GM23338 (cell line): ENCODE measurements at regions not wholly inside any gene's neighbourhood (a gene's known extent, or its start where the extent isn't known, plus 50 kb on each side); places are given as distances from the start of the nearest gene placed in this dataset.

Experiments
- ATAC-seq: fragments of 200-7000 bp; cut with Tn5 transposase; 3 replicates; pipeline ENCODE4 v1.9.1; 2020
- DNase-seq: peaks from one replicate; pipeline ENCODE4 v3.0.0-alpha.2; 2015; ENCODE audit warnings: low spot score
- H2AFZ ChIP-seq: fragments of 200-600 bp; sonication (generic); 2 replicates; pipeline ENCODE4 v1.8.0; 2016; ENCODE audit warnings: antibody characterized with exemption, mild to moderate bottlenecking, moderate library complexity
- H3F3A ChIP-seq: fragments of 200-600 bp; sonication (generic); replicated peaks from 2 replicates; pipeline ENCODE4 v1.8.0; 2017; ENCODE audit warnings: antibody characterized with exemption, mixed run types, low read depth
- H3K27ac ChIP-seq: fragments of 200-600 bp; sonication (generic); 2 replicates; pipeline ENCODE4 v1.6.1; 2016; ENCODE audit warnings: low read depth
- H3K27me3 ChIP-seq: fragments of 200-600 bp; sonication (generic); 2 replicates; pipeline ENCODE4 v1.8.0; 2016; ENCODE audit warnings: mild to moderate bottlenecking, mixed run types, moderate library complexity; ENCODE audit not compliant: insufficient read depth
- H3K36me3 ChIP-seq: fragments of 200-600 bp; sonication (generic); 2 replicates; pipeline ENCODE4 v1.8.0; 2016; ENCODE audit warnings: mild to moderate bottlenecking; ENCODE audit not compliant: insufficient read depth
- H3K4me1 ChIP-seq: fragments of 200-600 bp; sonication (generic); 2 replicates; pipeline ENCODE4 v1.8.0; 2016; ENCODE audit warnings: mild to moderate bottlenecking, moderate library complexity; ENCODE audit not compliant: insufficient read depth
- H3K4me2 ChIP-seq: fragments of 200-600 bp; sonication (generic); 2 replicates; pipeline ENCODE4 v1.7.1; 2017; ENCODE audit warnings: mixed run types
- H3K4me3 ChIP-seq: fragments of 200-600 bp; sonication (generic); 2 replicates; pipeline ENCODE4 v1.6.1; 2016; ENCODE audit warnings: mixed run types
- H3K79me2 ChIP-seq: fragments of 200-600 bp; sonication (generic); replicated peaks from 2 replicates; pipeline ENCODE4 v1.8.0; 2017; ENCODE audit warnings: mild to moderate bottlenecking; ENCODE audit not compliant: insufficient read depth
- H3K9me2 ChIP-seq: fragments of 200-600 bp; sonication (generic); 2 replicates; pipeline ENCODE4 v1.8.0; 2017; ENCODE audit not compliant: insufficient read depth
- H4K20me1 ChIP-seq: fragments of 200-600 bp; sonication (generic); replicated peaks from 2 replicates; pipeline ENCODE4 v1.8.0; 2017; ENCODE audit warnings: mild to moderate bottlenecking; ENCODE audit not compliant: insufficient read depth
- H3K27ac Mint-ChIP-seq: 2 replicates; pipeline ENCODE4 v1.8.0; 2020; ENCODE audit warnings: inconsistent platforms, mild to moderate bottlenecking, moderate library complexity, mixed read lengths
- H3K27me3 Mint-ChIP-seq: 3 replicates; pipeline ENCODE4 v1.8.0; 2022; ENCODE audit warnings: low read depth, mild to moderate bottlenecking, moderate library complexity, mixed read lengths, inconsistent platforms; ENCODE audit not compliant: insufficient read depth, poor library complexity
- H3K36me3 Mint-ChIP-seq: 3 replicates; pipeline ENCODE4 v1.8.0; 2021; ENCODE audit warnings: low read depth, mild to moderate bottlenecking, inconsistent platforms, moderate library complexity, mixed read lengths
- H3K4me1 Mint-ChIP-seq: 3 replicates; pipeline ENCODE4 v1.8.0; 2020; ENCODE audit warnings: mild to moderate bottlenecking, inconsistent platforms, mixed read lengths
- H3K4me3 Mint-ChIP-seq: 3 replicates; pipeline ENCODE4 v1.8.0; 2021; ENCODE audit warnings: moderate library complexity, mild to moderate bottlenecking, inconsistent platforms, mixed read lengths
- H3K9me3 Mint-ChIP-seq: 3 replicates; pipeline ENCODE4 v1.8.0; 2020; ENCODE audit warnings: moderate library complexity, mild to moderate bottlenecking, inconsistent platforms, mixed read lengths
- CREB1 ChIP-seq: fragments of 250-450 bp; sonication (Bioruptor Pico); IDR thresholded peaks from 2 replicates; pipeline ENCODE4 v1.5.0; 2020; ENCODE audit warnings: low read depth, mild to moderate bottlenecking, moderate library complexity
- EZH2 ChIP-seq: fragments of 200-600 bp; sonication (generic); IDR thresholded peaks from one replicate; pipeline ENCODE4 v1.8.0; 2017; ENCODE audit warnings: antibody characterized with exemption, mild to moderate bottlenecking, low read depth; ENCODE audit not compliant: unreplicated experiment
- EZH2phosphoT487 ChIP-seq: fragments of 200-600 bp; sonication (generic); IDR thresholded peaks from one replicate; pipeline ENCODE4 v1.8.1; 2018; ENCODE audit warnings: antibody characterized with exemption; ENCODE audit not compliant: unreplicated experiment
- JUNB ChIP-seq: IDR thresholded peaks from one replicate; pipeline ENCODE4 v1.6.1; 2016; ENCODE audit warnings: antibody characterized with exemption; ENCODE audit not compliant: unreplicated experiment
- NANOG ChIP-seq: IDR thresholded peaks from 2 replicates; pipeline ENCODE4 v1.6.1; 2016; ENCODE audit warnings: antibody characterized with exemption, borderline replicate concordance
- POLR2AphosphoS5 ChIP-seq: IDR thresholded peaks from 2 replicates; pipeline ENCODE4 v1.6.1; 2016; ENCODE audit warnings: antibody characterized with exemption, low read depth
- STAT1 ChIP-seq: IDR thresholded peaks from one replicate; pipeline ENCODE4 v1.6.1; 2016; ENCODE audit warnings: antibody characterized with exemption; ENCODE audit not compliant: unreplicated experiment
- ZNF114 ChIP-seq: fragments of 250-450 bp; sonication (Bioruptor Pico); IDR thresholded peaks from 2 replicates; pipeline ENCODE4 v1.5.0; 2020; ENCODE audit warnings: mild to moderate bottlenecking, moderate library complexity
- ZNF331 ChIP-seq: fragments of 250-450 bp; sonication (Bioruptor Pico); IDR thresholded peaks from 2 replicates; pipeline ENCODE4 v1.5.0; 2020; ENCODE audit warnings: low read depth, mild to moderate bottlenecking, moderate library complexity
- TF ChIP-seq, protein P1 (sequence below): IDR thresholded peaks from one replicate; pipeline ENCODE4 v1.6.1; 2018; ENCODE audit warnings: antibody characterized with exemption; ENCODE audit not compliant: unreplicated experiment
- TF ChIP-seq, protein P2 (sequence below): IDR thresholded peaks from 2 replicates; pipeline ENCODE4 v1.6.1; 2016; ENCODE audit warnings: antibody characterized with exemption
- TF ChIP-seq, protein P3 (sequence below), 2 experiments: fragments of 200-600 bp in 1 of 2; sonication (generic) in 1 of 2; conservative IDR thresholded peaks; 2 replicates each; pipeline versions ENCODE4 v1.5.1 to v1.6.1; 2016 to 2017; ENCODE audit warnings: antibody characterized with exemption in 2 of 2, low read depth in 2 of 2, mild to moderate bottlenecking in 2 of 2, moderate library complexity in 1 of 2

DNA sequence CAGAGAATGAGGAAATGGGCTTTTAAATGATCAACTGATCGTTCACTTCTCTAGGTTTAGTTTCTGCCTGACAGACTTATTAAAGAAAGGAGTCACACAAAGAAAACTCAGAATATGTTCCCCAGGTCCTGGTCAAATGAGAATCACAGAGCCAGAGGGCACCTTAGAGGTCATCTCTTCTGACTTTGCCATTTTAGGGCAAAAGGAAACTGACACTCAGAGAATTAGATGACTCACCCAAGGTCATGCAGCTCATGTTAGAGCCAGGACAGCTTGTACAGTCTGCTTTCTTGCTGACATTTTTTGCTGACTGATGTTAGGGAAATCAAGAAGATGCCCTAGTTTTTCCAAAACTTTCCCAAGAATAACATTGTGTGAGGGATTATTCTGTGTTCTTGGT lies 312.7 kb upstream of the SP8 start:
- peak overlapping the region; percentile 8; the same call in 1 of the 2 replicates for H2AFZ ChIP-seq
- no peaks in the 10 kb centered on the region for H3F3A ChIP-seq
- no peaks in the 10 kb centered on the region for H3K27me3 Mint-ChIP-seq
- no peak for TF ChIP-seq ZNF331 (CRISPR knock-in tag)
- TF ChIP-seq EZH2: no peak
- no peak for TF ChIP-seq CREB1 (CRISPR knock-in tag)
- TF ChIP-seq POLR2AphosphoS5: no peak
- no peak for TF ChIP-seq JUNB
- TF ChIP-seq STAT1: no peak
- TF ChIP-seq, protein P1, sequence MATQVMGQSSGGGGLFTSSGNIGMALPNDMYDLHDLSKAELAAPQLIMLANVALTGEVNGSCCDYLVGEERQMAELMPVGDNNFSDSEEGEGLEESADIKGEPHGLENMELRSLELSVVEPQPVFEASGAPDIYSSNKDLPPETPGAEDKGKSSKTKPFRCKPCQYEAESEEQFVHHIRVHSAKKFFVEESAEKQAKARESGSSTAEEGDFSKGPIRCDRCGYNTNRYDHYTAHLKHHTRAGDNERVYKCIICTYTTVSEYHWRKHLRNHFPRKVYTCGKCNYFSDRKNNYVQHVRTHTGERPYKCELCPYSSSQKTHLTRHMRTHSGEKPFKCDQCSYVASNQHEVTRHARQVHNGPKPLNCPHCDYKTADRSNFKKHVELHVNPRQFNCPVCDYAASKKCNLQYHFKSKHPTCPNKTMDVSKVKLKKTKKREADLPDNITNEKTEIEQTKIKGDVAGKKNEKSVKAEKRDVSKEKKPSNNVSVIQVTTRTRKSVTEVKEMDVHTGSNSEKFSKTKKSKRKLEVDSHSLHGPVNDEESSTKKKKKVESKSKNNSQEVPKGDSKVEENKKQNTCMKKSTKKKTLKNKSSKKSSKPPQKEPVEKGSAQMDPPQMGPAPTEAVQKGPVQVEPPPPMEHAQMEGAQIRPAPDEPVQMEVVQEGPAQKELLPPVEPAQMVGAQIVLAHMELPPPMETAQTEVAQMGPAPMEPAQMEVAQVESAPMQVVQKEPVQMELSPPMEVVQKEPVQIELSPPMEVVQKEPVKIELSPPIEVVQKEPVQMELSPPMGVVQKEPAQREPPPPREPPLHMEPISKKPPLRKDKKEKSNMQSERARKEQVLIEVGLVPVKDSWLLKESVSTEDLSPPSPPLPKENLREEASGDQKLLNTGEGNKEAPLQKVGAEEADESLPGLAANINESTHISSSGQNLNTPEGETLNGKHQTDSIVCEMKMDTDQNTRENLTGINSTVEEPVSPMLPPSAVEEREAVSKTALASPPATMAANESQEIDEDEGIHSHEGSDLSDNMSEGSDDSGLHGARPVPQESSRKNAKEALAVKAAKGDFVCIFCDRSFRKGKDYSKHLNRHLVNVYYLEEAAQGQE: no peak
- TF ChIP-seq, protein P2, sequence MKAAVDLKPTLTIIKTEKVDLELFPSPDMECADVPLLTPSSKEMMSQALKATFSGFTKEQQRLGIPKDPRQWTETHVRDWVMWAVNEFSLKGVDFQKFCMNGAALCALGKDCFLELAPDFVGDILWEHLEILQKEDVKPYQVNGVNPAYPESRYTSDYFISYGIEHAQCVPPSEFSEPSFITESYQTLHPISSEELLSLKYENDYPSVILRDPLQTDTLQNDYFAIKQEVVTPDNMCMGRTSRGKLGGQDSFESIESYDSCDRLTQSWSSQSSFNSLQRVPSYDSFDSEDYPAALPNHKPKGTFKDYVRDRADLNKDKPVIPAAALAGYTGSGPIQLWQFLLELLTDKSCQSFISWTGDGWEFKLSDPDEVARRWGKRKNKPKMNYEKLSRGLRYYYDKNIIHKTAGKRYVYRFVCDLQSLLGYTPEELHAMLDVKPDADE: no peak
- TF ChIP-seq ZNF114: no peak
- no peak for TF ChIP-seq NANOG
- TF ChIP-seq EZH2phosphoT487: no peak
- TF ChIP-seq, protein P3, sequence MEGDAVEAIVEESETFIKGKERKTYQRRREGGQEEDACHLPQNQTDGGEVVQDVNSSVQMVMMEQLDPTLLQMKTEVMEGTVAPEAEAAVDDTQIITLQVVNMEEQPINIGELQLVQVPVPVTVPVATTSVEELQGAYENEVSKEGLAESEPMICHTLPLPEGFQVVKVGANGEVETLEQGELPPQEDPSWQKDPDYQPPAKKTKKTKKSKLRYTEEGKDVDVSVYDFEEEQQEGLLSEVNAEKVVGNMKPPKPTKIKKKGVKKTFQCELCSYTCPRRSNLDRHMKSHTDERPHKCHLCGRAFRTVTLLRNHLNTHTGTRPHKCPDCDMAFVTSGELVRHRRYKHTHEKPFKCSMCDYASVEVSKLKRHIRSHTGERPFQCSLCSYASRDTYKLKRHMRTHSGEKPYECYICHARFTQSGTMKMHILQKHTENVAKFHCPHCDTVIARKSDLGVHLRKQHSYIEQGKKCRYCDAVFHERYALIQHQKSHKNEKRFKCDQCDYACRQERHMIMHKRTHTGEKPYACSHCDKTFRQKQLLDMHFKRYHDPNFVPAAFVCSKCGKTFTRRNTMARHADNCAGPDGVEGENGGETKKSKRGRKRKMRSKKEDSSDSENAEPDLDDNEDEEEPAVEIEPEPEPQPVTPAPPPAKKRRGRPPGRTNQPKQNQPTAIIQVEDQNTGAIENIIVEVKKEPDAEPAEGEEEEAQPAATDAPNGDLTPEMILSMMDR (conservative IDR thresholded peaks at IDR 0.05; ENCODE audit: low read depth in 2 of 2): no peak
- H3K27ac ChIP-seq: no peak overlapping the region
- H3K4me3 ChIP-seq: no peak overlapping the region
- no peaks in the 10 kb centered on the region for H3K9me3 Mint-ChIP-seq
- no peak overlapping the region for H3K4me3 Mint-ChIP-seq
- H3K4me2 ChIP-seq: no peak overlapping the region
- no peaks in the 10 kb centered on the region for H3K36me3 Mint-ChIP-seq
- 0 out of 2 replicates have a peak, but pooled peaks cover 2% of the 10 kb centered on the region for H3K4me1 ChIP-seq
- no peaks in the 10 kb centered on the region for H3K36me3 ChIP-seq
- DNase-seq (no peak), ATAC-seq (no peak)
- H3K79me2 ChIP-seq: no peaks in the 10 kb centered on the region
- H3K27ac Mint-ChIP-seq: no peak overlapping the region
- H3K4me1 Mint-ChIP-seq: peaks cover 5% of the 10 kb centered on the region
- peaks cover 12% of the 10 kb centered on the region for H3K9me2 ChIP-seq
- no peaks in the 10 kb centered on the region for H4K20me1 ChIP-seq
- no peaks in the 10 kb centered on the region for H3K27me3 ChIP-seq
